HUES64 (cell line): ENCODE measurements at regions not wholly inside any gene's neighbourhood (a gene's known extent, or its start where the extent isn't known, plus 50 kb on each side); places are given as distances from the start of the nearest gene placed in this dataset.

Source experiments
- H3K27ac ChIP-seq: 2 replicates; pipeline ENCODE4 v1.7.0; 2013; ENCODE audit warnings: low read depth, low read length, inconsistent platforms
- H3K27me3 ChIP-seq: 2 replicates; pipeline ENCODE4 v1.6.1; 2013; ENCODE audit warnings: mild to moderate bottlenecking, low read length; ENCODE audit not compliant: insufficient read depth
- H3K36me3 ChIP-seq: 2 replicates; pipeline ENCODE4 v1.6.1; 2013; ENCODE audit warnings: mild to moderate bottlenecking, low read length; ENCODE audit not compliant: insufficient read depth
- H3K4me1 ChIP-seq: 2 replicates; pipeline ENCODE4 v1.6.1; 2013; ENCODE audit warnings: mild to moderate bottlenecking, low read length, moderate library complexity; ENCODE audit not compliant: insufficient read depth
- H3K4me3 ChIP-seq: 2 replicates; pipeline ENCODE4 v1.5.1; 2013; ENCODE audit warnings: mild to moderate bottlenecking, low read length, moderate library complexity
- H3K9ac ChIP-seq: 2 replicates; pipeline ENCODE4 v1.6.1; 2013; ENCODE audit warnings: mild to moderate bottlenecking, low read depth, low read length
- H3K9me3 ChIP-seq: 2 replicates; pipeline ENCODE4 v1.6.1; 2013; ENCODE audit warnings: low read depth, low read length; ENCODE audit not compliant: insufficient read depth
- WGBS: fragments of 150-250, 120-280 bp; methylation state at CpG from one replicate; pipeline ENCODE4 v1.1.7; 2013; ENCODE audit warnings: missing lambda C conversion rate; 5-methylcytosine and 5-hydroxymethylcytosine counted together

GRCh38 chr6:138648127-138648526 is 125.4 kb upstream of the CCDC28A start:
- Histone ChIP-seq H3K9ac (no peak overlapping the region), H3K27me3 (no peaks in the 10 kb centered on the region), H3K27ac (no peak overlapping the region), H3K9me3 (no peaks in the 10 kb centered on the region), H3K4me3 (no peak overlapping the region), H3K4me1 (no peaks in the 10 kb centered on the region), H3K36me3 (no peaks in the 10 kb centered on the region)
- WGBS, result 88% methylated on average over 4 of the region's 4 CpGs

GRCh38 chr6:138651491-138651890 is 122.1 kb upstream of the CCDC28A start:
- Histone ChIP-seq H3K27me3 (no peaks in the 10 kb centered on the region), H3K4me1 (peaks cover 7% of the 10 kb centered on the region), H3K27ac (no peak overlapping the region), H3K36me3 (no peaks in the 10 kb centered on the region), H3K9me3 (no peaks in the 10 kb centered on the region), H3K4me3 (no peak overlapping the region), H3K9ac (no peak overlapping the region)
- WGBS, result 80% methylated on average over 2 of the region's 4 CpGs

GRCh38 chr6:138652824-138653223 is 120.7 kb upstream of the CCDC28A start:
- H3K4me3 ChIP-seq, result no peak overlapping the region
- H3K9me3 ChIP-seq, result no peaks in the 10 kb centered on the region
- no peak overlapping the region for H3K9ac ChIP-seq
- no peaks in the 10 kb centered on the region for H3K27me3 ChIP-seq
- no peak overlapping the region for H3K27ac ChIP-seq
- 86% methylated on average over 1 of the region's 1 CpG for WGBS
- H3K36me3 ChIP-seq, result no peaks in the 10 kb centered on the region
- H3K4me1 ChIP-seq, result peaks cover 7% of the 10 kb centered on the region

- Histone ChIP-seq H3K4me3 (no peak overlapping the region), H3K27ac (no peak overlapping the region), H3K9me3 (no peaks in the 10 kb centered on the region), H3K4me1 (peaks cover 7% of the 10 kb centered on the region), H3K36me3 (no peaks in the 10 kb centered on the region), H3K9ac (no peak overlapping the region), H3K27me3 (no peaks in the 10 kb centered on the region)
- 92% methylated on average over 6 of the region's 6 CpGs for WGBS
Observed at GRCh38 chr6:138653435-138653834, 120.1 kb upstream of the CCDC28A start.

- Histone ChIP-seq H3K9ac (no peak overlapping the region), H3K4me3 (no peak overlapping the region), H3K27ac (no peak overlapping the region), H3K9me3 (no peaks in the 10 kb centered on the region), H3K4me1 (peaks cover 7% of the 10 kb centered on the region), H3K36me3 (no peaks in the 10 kb centered on the region), H3K27me3 (no peaks in the 10 kb centered on the region)
- 89% methylated on average over 5 of the region's 6 CpGs for WGBS
Observed at GRCh38 chr6:138654715-138655634, 118.6 kb upstream of the CCDC28A start.

GRCh38 chr6:138655828-138656227 is 117.7 kb upstream of the CCDC28A start:
- Histone ChIP-seq H3K4me3 (no peak overlapping the region), H3K9me3 (no peaks in the 10 kb centered on the region), H3K27me3 (no peaks in the 10 kb centered on the region), H3K27ac (no peak overlapping the region), H3K36me3 (no peaks in the 10 kb centered on the region), H3K4me1 (peaks cover 7% of the 10 kb centered on the region), H3K9ac (no peak overlapping the region)
- WGBS, result 83% methylated on average over 6 of the region's 6 CpGs

- no peaks in the 10 kb centered on the region for H3K9me3 ChIP-seq
- WGBS, result 94% methylated on average over 7 of the region's 7 CpGs
- H3K36me3 ChIP-seq, result no peaks in the 10 kb centered on the region
- peaks cover 7% of the 10 kb centered on the region for H3K4me1 ChIP-seq
- H3K4me3 ChIP-seq, result no peak overlapping the region
- H3K27ac ChIP-seq, result no peak overlapping the region
- no peak overlapping the region for H3K9ac ChIP-seq
- H3K27me3 ChIP-seq, result no peaks in the 10 kb centered on the region
Observed at GRCh38 chr6:138656364-138657064, 117.1 kb upstream of the CCDC28A start.

GRCh38 chr6:138657065-138657425 is 116.5 kb upstream of the CCDC28A start:
- Histone ChIP-seq H3K27me3 (no peaks in the 10 kb centered on the region), H3K4me1 (peaks cover 7% of the 10 kb centered on the region), H3K4me3 (no peak overlapping the region), H3K27ac (no peak overlapping the region), H3K36me3 (no peaks in the 10 kb centered on the region), H3K9me3 (no peaks in the 10 kb centered on the region), H3K9ac (no peak overlapping the region)
- 81% methylated on average over 2 of the region's 2 CpGs for WGBS

- no peaks in the 10 kb centered on the region for H3K27me3 ChIP-seq
Observed at GRCh38 chr6:138659998-138660397, 113.6 kb upstream of the CCDC28A start.

GRCh38 chr6:138662471-138662870 is 111.1 kb upstream of the CCDC28A start:
- no peak overlapping the region for H3K27ac ChIP-seq
- 0 out of 2 replicates have a peak, but pooled peaks cover 2% of the 10 kb centered on the region for H3K4me1 ChIP-seq
- H3K27me3 ChIP-seq, result no peaks in the 10 kb centered on the region
- H3K4me3 ChIP-seq, result no peak overlapping the region
- no peaks in the 10 kb centered on the region for H3K36me3 ChIP-seq
- H3K9me3 ChIP-seq, result no peaks in the 10 kb centered on the region
- WGBS, result 98% methylated on average over 2 of the region's 2 CpGs
- no peak overlapping the region for H3K9ac ChIP-seq

More at GRCh38 chr6:138659998-138660397, 113.6 kb upstream of the CCDC28A start:
- no peak overlapping the region for H3K27ac ChIP-seq
- WGBS, result 89% methylated on average over 2 of the region's 2 CpGs
- no peak overlapping the region for H3K4me3 ChIP-seq
- H3K9ac ChIP-seq, result no peak overlapping the region
- no peaks in the 10 kb centered on the region for H3K36me3 ChIP-seq
- H3K4me1 ChIP-seq, result peaks cover 2% of the 10 kb centered on the region; the same call in 1 of the 2 replicates
- no peaks in the 10 kb centered on the region for H3K9me3 ChIP-seq

- H3K4me3 ChIP-seq, result no peak overlapping the region
- H3K4me1 ChIP-seq, result 0 out of 2 replicates have a peak, but pooled peaks cover 4% of the 10 kb centered on the region
- WGBS, result 93% methylated on average over 2 of the region's 2 CpGs
- H3K9ac ChIP-seq, result no peak overlapping the region
- no peaks in the 10 kb centered on the region for H3K36me3 ChIP-seq
- H3K27me3 ChIP-seq, result no peaks in the 10 kb centered on the region
- H3K9me3 ChIP-seq, result no peaks in the 10 kb centered on the region
- H3K27ac ChIP-seq, result no peak overlapping the region
Observed at GRCh38 chr6:138663892-138664291, 109.7 kb upstream of the CCDC28A start.
